Ovary (tissue), 7 donors: ENCODE measurements at regions not wholly inside any gene's neighbourhood (a gene's known extent, or its start where the extent isn't known, plus 50 kb on each side); places are given as distances from the start of the nearest gene placed in this dataset.

Experiments used
- DNase-seq, 5 donors: peaks; one replicate each; pipeline ENCODE4 v3.0.0-alpha.2; 2019 to 2020
- H3K27ac ChIP-seq, 2 donors: fragments of 200-600 bp; one replicate each; pipeline versions ENCODE4 v1.5.1 to v1.8.0; 2019 to 2022
- H3K27me3 ChIP-seq: fragments of 200-600 bp; one replicate; pipeline ENCODE4 v1.8.0; 2022
- H3K36me3 ChIP-seq: fragments of 200-600 bp; sonication (generic); one replicate; pipeline ENCODE4 v1.5.1; 2019
- H3K4me1 ChIP-seq: one replicate; pipeline ENCODE4 v1.8.1; 2013; ENCODE audit warnings: mild to moderate bottlenecking, moderate library complexity; ENCODE audit not compliant: insufficient read depth
- H3K4me3 ChIP-seq: fragments of 200-600 bp; sonication (generic); one replicate; pipeline ENCODE4 v1.5.1; 2017
- H3K9me3 ChIP-seq, 2 donors: fragments of 200-600 bp in 1 of 2; sonication (generic) in 1 of 2; one replicate each; pipeline versions ENCODE4 v1.5.1 to v1.8.1; 2013 to 2019; ENCODE audit warnings: mild to moderate bottlenecking in 1 of 2, moderate library complexity in 1 of 2
- EP300 ChIP-seq: sonication (generic); formaldehyde crosslinking; IDR thresholded peaks from one replicate; pipeline ENCODE4 v1.6.1; 2017; ENCODE audit warnings: antibody characterized with exemption
- POLR2A ChIP-seq: fragments of 450-650 bp; IDR thresholded peaks from one replicate; pipeline ENCODE4 v1.6.1; 2017; ENCODE audit warnings: antibody characterized with exemption, mild to moderate bottlenecking, moderate library complexity
- WGBS, 3 donors: extraction: QIAGEN DNeasy Blood & Tissue Kit in 1 of 3; methylation state at CpG; one replicate each; pipeline versions ENCODE4 v1.1.5 to v1.1.7; 2013 to 2017; 5-methylcytosine and 5-hydroxymethylcytosine counted together
- intact Hi-C, 4 donors: fragments of 100-400 bp; cut with DNase I; formaldehyde crosslinking; loops; one replicate each; pipeline versions ENCODE4 v1.11.0 to v1.15.1; 2022 to 2023
- TF ChIP-seq, protein P1 (sequence below), 3 donors: fragments of 450-650 bp in 2 of 3; fragments of 200-600 bp in 1 of 3; IDR thresholded peaks; one replicate each; pipeline versions ENCODE4 v1.5.1 to v1.8.0; 2016 to 2022; ENCODE audit warnings: antibody characterized with exemption in 3 of 3, mild to moderate bottlenecking in 1 of 3
- donor health status: DM: no; HTN: no; CAD: no; lungs with moderate emphysema.
- donor health status: DM: no; HTN: no; CAD: no.
- donor health status: Bipolar disorder and iron deficiency.
- donor health status: DM: no; HTN: no; CAD: no.
- donor health status: DM: yes; HTN: yes; CAD: no.

GRCh38 chr9:105966834-105967233 is 272.5 kb downstream of the TMEM38B start:
- 24 to 34% (median 25%) methylated on average over 1 of the region's 1 CpG for WGBS, 3 donors
- no peaks in the 10 kb centered on the region for H3K4me1 ChIP-seq
- H3K9me3 ChIP-seq = no peaks in the 10 kb centered on the region
- no peak for DNase-seq
- H3K27me3 ChIP-seq = no peaks in the 10 kb centered on the region
- H3K27ac ChIP-seq = no peak overlapping the region
- no peak overlapping the region for H3K4me3 ChIP-seq
- TF ChIP-seq, protein P1, sequence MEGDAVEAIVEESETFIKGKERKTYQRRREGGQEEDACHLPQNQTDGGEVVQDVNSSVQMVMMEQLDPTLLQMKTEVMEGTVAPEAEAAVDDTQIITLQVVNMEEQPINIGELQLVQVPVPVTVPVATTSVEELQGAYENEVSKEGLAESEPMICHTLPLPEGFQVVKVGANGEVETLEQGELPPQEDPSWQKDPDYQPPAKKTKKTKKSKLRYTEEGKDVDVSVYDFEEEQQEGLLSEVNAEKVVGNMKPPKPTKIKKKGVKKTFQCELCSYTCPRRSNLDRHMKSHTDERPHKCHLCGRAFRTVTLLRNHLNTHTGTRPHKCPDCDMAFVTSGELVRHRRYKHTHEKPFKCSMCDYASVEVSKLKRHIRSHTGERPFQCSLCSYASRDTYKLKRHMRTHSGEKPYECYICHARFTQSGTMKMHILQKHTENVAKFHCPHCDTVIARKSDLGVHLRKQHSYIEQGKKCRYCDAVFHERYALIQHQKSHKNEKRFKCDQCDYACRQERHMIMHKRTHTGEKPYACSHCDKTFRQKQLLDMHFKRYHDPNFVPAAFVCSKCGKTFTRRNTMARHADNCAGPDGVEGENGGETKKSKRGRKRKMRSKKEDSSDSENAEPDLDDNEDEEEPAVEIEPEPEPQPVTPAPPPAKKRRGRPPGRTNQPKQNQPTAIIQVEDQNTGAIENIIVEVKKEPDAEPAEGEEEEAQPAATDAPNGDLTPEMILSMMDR (IDR thresholded peaks at IDR 0.05) = no peak
- TF ChIP-seq POLR2A (no peak), EP300 (no peak)
- intact Hi-C loops = no loop called here
- H3K36me3 ChIP-seq = no peaks in the 10 kb centered on the region

DNA sequence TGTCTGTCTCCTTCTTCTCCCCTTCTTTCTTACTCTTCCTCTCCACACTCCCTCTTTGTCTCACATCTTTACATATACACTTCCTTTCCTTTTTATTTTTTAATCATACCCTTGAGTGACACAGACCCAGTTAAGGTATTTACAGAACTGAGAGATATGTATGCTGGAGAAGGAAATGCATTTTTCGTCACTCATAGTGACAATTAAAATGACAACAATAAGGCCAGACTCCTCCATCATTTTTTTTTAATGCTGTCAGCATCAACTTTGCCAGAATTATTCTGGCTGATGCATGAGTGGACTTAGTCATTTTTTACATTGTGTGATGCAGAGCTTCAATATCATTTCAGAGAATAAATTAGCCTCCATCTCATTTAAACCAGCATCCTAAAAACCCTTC is 272.9 kb downstream of the TMEM38B start:
- intact Hi-C loops = no loop called here
- no peak overlapping the region for H3K27ac ChIP-seq
- no peak overlapping the region for H3K4me3 ChIP-seq
- no peak for DNase-seq
- H3K36me3 ChIP-seq = no peaks in the 10 kb centered on the region
- no peaks in the 10 kb centered on the region for H3K9me3 ChIP-seq
- no peaks in the 10 kb centered on the region for H3K27me3 ChIP-seq
- H3K4me1 ChIP-seq = no peaks in the 10 kb centered on the region
- WGBS, 3 donors = 47 to 53% (median 48%) methylated on average over 1 of the region's 1 CpG
- TF ChIP-seq EP300 = no peak
- TF ChIP-seq POLR2A = no peak

GRCh38 chr9:105967797-105968196 is 273.5 kb downstream of the TMEM38B start:
- H3K9me3 ChIP-seq = no peaks in the 10 kb centered on the region
- no peaks in the 10 kb centered on the region for H3K4me1 ChIP-seq
- DNase-seq = no peak
- H3K4me3 ChIP-seq = no peak overlapping the region
- no peaks in the 10 kb centered on the region for H3K36me3 ChIP-seq
- intact Hi-C loops = no loop called here
- no peak overlapping the region for H3K27ac ChIP-seq
- TF ChIP-seq POLR2A (no peak), EP300 (no peak)
- TF ChIP-seq, protein P1 (IDR thresholded peaks at IDR 0.05) = no peak
- 79 to 85% (median 83%) methylated on average over 2 of the region's 2 CpGs for WGBS, 3 donors
- no peaks in the 10 kb centered on the region for H3K27me3 ChIP-seq

DNA sequence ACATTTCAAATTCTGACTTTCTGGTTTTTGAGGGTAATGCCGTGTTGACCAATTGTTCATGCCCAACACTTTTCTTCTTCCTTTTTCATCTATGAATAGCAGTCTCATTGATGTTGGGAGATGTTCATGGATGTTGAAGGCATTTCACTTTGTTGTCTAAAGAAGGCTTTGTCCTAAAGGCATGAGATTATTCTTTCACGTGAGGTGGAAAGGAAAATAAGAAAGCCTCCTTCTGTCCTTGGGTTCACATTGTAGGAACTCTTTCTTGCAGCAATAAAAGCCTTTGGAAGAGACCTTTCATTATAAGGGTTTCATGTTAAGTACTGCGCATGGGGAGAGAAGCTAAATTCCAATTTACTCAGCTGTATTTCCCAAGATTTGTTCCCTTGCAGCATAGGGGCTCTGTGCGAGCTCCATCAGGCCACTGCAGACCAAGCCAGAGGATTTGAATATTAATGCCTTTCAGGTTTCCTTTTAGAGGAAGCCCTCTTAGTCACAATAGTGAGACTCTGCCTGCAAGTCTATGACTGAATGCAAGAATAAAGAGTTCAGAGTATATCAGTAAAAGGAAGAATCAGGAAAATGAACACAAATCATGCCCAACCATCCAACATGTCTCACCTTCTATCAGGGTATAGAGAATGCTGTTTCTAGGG is 274.6 kb downstream of the TMEM38B start:
- Histone ChIP-seq H3K4me3 (no peak overlapping the region), H3K36me3 (no peaks in the 10 kb centered on the region), H3K9me3 (no peaks in the 10 kb centered on the region), H3K27ac (no peak overlapping the region), H3K4me1 (no peaks in the 10 kb centered on the region), H3K27me3 (no peaks in the 10 kb centered on the region)
- WGBS, 3 donors = 92 to 97% (median 94%) methylated on average over 4 of the region's 4 CpGs
- intact Hi-C loops = no loop called here
- no peak for TF ChIP-seq EP300
- TF ChIP-seq POLR2A = no peak
- TF ChIP-seq, protein P1 (IDR thresholded peaks at IDR 0.05) = no peak
- no peak for DNase-seq

- DNase-seq = no peak
- Histone ChIP-seq H3K27me3 (no peaks in the 10 kb centered on the region), H3K4me3 (no peak overlapping the region), H3K4me1 (no peaks in the 10 kb centered on the region), H3K9me3 (no peaks in the 10 kb centered on the region), H3K36me3 (no peaks in the 10 kb centered on the region), H3K27ac (no peak overlapping the region)
- 17 to 36% (median 22%) methylated on average over 1 of the region's 1 CpG for WGBS, 3 donors
- intact Hi-C loops = no loop called here
- no peak for TF ChIP-seq POLR2A
These were observed 275.3 kb downstream of the TMEM38B start for GRCh38 chr9:105969636-105970035.
